Type B pancreatic cell (in vitro differentiated cells): ENCODE measurements at regions not wholly inside any gene's neighbourhood (a gene's known extent, or its start where the extent isn't known, plus 50 kb on each side); places are given as distances from the start of the nearest gene placed in this dataset.

Experiments used
- DNase-seq: peaks from one replicate; pipeline ENCODE4 v3.0.0; 2021; ENCODE audit warnings: mixed read lengths; ENCODE audit not compliant: unreplicated experiment; ENCODE audit errors: extremely low spot score
- H3K27ac Mint-ChIP-seq: 2 replicates; pipeline ENCODE4 v1.8.0; 2021; ENCODE audit warnings: mild to moderate bottlenecking, mixed read lengths
- H3K27me3 Mint-ChIP-seq: 2 replicates; pipeline ENCODE4 v1.8.0; 2021; ENCODE audit warnings: mixed read lengths
- H3K36me3 Mint-ChIP-seq: 2 replicates; pipeline ENCODE4 v1.8.0; 2021; ENCODE audit warnings: mixed read lengths
- H3K4me1 Mint-ChIP-seq: one replicate; pipeline ENCODE4 v1.8.0; 2021; ENCODE audit warnings: mixed read lengths; ENCODE audit not compliant: unreplicated experiment
- H3K4me3 Mint-ChIP-seq: 2 replicates; pipeline ENCODE4 v1.8.0; 2021; ENCODE audit warnings: mild to moderate bottlenecking, mixed read lengths
- H3K9me3 Mint-ChIP-seq: 2 replicates; pipeline ENCODE4 v1.8.0; 2021; ENCODE audit warnings: mixed read lengths
- TF ChIP-seq, protein P1 (sequence below): fragments of 200-600 bp; sonication (generic); conservative IDR thresholded peaks from 2 replicates; pipeline ENCODE4 v1.5.0; 2021; ENCODE audit warnings: antibody characterized with exemption, mild to moderate bottlenecking

DNA sequence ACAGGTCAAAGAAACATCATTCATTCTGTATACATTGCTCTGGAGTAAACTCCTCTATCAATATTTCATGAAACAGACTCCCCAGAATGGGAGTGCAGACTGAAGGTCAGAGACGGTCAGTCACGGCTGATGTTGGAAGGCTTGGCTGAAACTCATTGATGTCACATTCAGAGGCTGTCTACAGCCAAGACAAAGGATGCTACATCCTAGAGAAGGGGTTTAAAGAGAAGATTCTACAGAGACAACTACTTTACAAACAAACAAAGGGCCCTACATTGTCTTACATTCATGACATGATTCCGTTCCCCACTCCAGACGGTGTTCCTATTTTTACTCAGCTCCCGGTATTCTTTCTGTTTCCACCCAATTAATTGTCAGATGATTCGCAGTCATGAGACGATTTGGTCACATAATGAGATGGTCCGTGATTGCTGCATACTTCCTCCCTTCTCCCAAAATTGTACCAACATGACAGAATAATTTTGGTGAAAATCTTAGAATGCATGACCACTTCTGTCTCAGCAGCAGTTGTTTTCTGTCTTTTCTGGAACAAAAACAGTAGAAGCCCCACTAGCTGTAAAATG, 73.8 kb upstream of the VAV3 start:
- Mint-ChIP-seq H3K4me1 (peaks cover 15% of the 10 kb centered on the region), H3K9me3 (no peaks in the 10 kb centered on the region), H3K27me3 (peaks cover 5% of the 10 kb centered on the region), H3K4me3 (no peak overlapping the region), H3K27ac (no peak overlapping the region), H3K36me3 (no peaks in the 10 kb centered on the region)
- no peak for DNase-seq
- TF ChIP-seq, protein P1, sequence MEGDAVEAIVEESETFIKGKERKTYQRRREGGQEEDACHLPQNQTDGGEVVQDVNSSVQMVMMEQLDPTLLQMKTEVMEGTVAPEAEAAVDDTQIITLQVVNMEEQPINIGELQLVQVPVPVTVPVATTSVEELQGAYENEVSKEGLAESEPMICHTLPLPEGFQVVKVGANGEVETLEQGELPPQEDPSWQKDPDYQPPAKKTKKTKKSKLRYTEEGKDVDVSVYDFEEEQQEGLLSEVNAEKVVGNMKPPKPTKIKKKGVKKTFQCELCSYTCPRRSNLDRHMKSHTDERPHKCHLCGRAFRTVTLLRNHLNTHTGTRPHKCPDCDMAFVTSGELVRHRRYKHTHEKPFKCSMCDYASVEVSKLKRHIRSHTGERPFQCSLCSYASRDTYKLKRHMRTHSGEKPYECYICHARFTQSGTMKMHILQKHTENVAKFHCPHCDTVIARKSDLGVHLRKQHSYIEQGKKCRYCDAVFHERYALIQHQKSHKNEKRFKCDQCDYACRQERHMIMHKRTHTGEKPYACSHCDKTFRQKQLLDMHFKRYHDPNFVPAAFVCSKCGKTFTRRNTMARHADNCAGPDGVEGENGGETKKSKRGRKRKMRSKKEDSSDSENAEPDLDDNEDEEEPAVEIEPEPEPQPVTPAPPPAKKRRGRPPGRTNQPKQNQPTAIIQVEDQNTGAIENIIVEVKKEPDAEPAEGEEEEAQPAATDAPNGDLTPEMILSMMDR, result no peak

DNA sequence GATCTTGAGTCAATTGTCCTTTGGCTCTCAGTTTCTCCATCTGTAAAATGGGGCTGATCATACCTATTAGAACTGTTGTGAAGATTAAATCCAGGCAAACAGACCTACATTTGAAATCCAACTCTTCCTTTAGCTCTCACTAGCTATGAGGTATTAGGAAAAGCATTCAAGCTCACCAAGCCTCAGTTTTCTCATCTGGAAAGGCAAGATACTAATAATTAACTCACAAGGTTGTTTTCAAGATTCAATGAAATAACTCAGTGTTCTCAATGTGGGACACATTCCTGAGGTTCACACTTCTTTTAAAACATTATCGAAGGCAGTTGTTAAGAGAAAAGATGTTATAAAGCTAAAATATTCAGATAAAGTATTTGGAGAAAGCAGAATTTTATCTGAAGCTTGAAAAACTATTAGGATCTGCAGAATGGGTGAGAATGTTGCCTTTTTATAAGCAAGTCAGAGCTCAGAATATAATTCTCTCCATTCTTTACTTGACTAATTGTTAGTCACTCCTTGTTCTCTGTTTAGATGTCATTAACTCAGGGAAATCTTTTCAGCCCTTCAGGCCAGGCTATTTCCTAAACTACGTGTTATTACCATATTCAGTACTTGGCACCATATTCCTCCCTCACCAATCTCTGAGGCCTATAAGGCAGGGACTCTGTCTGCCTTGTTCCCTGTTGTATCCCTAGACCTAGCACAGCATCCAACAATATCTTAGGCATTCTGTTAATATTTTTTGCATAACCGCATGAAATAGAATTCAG, 72.0 kb upstream of the VAV3 start:
- peaks cover 5% of the 10 kb centered on the region for H3K27me3 Mint-ChIP-seq
- no peaks in the 10 kb centered on the region for H3K36me3 Mint-ChIP-seq
- H3K9me3 Mint-ChIP-seq, result no peaks in the 10 kb centered on the region
- TF ChIP-seq, protein P1, result no peak
- no peak overlapping the region for H3K4me3 Mint-ChIP-seq
- no peak for DNase-seq
- H3K27ac Mint-ChIP-seq, result no peak overlapping the region
- peaks cover 15% of the 10 kb centered on the region for H3K4me1 Mint-ChIP-seq

DNA sequence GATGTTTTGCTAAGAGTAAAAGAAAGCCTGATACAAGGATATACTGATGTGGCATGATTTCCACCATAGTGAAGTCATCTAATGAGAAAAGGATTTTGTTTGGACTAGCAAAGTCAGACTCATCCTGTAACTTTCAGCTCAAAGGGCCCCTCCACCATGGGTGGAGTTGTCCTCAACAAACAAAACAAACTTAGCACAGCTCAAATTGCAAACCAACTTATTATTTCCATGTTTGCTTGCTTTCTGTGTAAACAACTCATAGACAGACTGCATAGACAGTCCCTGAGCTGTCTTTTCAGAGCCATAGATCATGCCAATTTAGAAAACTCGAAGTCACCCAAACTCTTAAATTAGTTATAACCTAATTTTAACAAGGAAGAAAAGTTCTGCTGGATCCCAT, 69.4 kb upstream of the VAV3 start:
- peaks cover 6% of the 10 kb centered on the region for H3K9me3 Mint-ChIP-seq
- H3K36me3 Mint-ChIP-seq, result no peaks in the 10 kb centered on the region
- DNase-seq, result no peak
- no peak overlapping the region for H3K27ac Mint-ChIP-seq
- H3K27me3 Mint-ChIP-seq, result peaks cover 2% of the 10 kb centered on the region
- peaks cover 15% of the 10 kb centered on the region for H3K4me1 Mint-ChIP-seq
- no peak overlapping the region for H3K4me3 Mint-ChIP-seq
- TF ChIP-seq, protein P1, result no peak

DNA sequence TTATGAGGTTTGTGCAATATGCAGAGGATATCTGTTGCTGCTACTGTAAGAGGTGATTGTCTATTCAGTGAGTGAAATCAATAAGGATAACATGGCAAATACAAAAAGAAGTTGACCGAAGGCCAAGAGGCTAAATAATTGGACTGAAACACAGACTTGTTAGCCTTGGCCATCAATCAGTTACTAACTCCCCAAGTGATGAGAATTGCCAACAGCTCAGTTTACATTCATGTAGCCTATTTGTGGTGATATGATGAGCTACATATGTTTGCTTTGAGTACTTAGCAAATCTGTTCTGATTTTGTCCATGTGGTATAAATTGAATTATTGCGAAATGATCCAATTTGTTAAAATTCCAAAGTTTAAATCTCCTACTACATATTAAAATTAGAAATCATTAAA, 68.6 kb upstream of the VAV3 start:
- H3K9me3 Mint-ChIP-seq, result peaks cover 7% of the 10 kb centered on the region
- H3K4me1 Mint-ChIP-seq, result peaks cover 20% of the 10 kb centered on the region
- TF ChIP-seq, protein P1, result no peak
- H3K27ac Mint-ChIP-seq, result no peak overlapping the region
- H3K36me3 Mint-ChIP-seq, result no peaks in the 10 kb centered on the region
- H3K4me3 Mint-ChIP-seq, result no peak overlapping the region
- peaks cover 2% of the 10 kb centered on the region for H3K27me3 Mint-ChIP-seq
- DNase-seq, result no peak

DNA sequence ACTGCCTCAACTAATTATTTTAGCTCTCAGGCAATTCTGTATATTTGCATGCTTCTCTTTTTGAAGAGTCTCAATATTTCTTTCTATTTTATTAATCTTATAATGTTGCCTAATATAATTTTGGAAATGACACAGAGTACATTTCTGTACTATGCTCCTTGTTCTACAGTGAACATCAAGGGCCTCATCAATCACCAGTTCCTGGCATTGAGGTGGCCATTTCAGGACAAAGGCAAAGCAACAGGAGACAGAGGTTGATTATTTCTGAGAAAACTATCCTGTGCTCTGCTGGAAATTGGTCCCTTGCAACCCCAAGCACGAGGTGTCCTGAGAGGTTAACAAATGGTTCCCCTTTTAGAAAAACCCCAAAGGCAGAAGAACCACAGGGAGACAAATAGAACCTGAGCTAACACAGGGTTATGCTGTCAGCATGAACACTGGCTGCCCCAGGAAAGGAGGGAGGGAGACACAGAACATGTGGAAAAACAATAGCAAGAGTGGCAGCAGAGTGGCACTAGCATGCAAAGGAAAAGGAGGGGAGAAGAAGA, 63.9 kb upstream of the VAV3 start:
- peaks cover 7% of the 10 kb centered on the region for H3K9me3 Mint-ChIP-seq
- no peak for DNase-seq

More for the DNA sequence above, 63.9 kb upstream of the VAV3 start:
- Mint-ChIP-seq H3K27me3 (peaks cover 3% of the 10 kb centered on the region), H3K27ac (no peak overlapping the region), H3K4me3 (no peak overlapping the region), H3K4me1 (peaks cover 17% of the 10 kb centered on the region), H3K36me3 (no peaks in the 10 kb centered on the region)
- TF ChIP-seq, protein P1, result no peak
